H9 (cell line): ENCODE measurements at regions not wholly inside any gene's neighbourhood (a gene's known extent, or its start where the extent isn't known, plus 50 kb on each side); places are given as distances from the start of the nearest gene placed in this dataset.

Experiments
- DNase-seq: peaks from one replicate; pipeline ENCODE4 v3.0.0-alpha.2; 2017
- H2AFZ ChIP-seq: one replicate; pipeline ENCODE4 v1.6.1; 2013; ENCODE audit warnings: mild to moderate bottlenecking, low read length, control low read depth, moderate library complexity
- H2AK5ac ChIP-seq: 2 replicates; pipeline ENCODE4 v1.6.1; 2013; ENCODE audit warnings: low read length, control low read depth, mixed read lengths; ENCODE audit not compliant: insufficient read length
- H2BK120ac ChIP-seq: one replicate; pipeline ENCODE4 v1.6.1; 2013; ENCODE audit warnings: low read depth, mild to moderate bottlenecking, low read length, control low read depth, inconsistent platforms; ENCODE audit not compliant: poor library complexity, severe bottlenecking
- H2BK12ac ChIP-seq: 2 replicates; pipeline ENCODE4 v1.6.1; 2013; ENCODE audit warnings: low read length, control low read depth, mixed read lengths, low read depth; ENCODE audit not compliant: insufficient read length
- H2BK15ac ChIP-seq: 2 replicates; pipeline ENCODE4 v1.6.1; 2013; ENCODE audit warnings: low read depth, low read length, control low read depth
- H2BK20ac ChIP-seq: one replicate; pipeline ENCODE4 v1.6.1; 2013; ENCODE audit warnings: low read depth, mild to moderate bottlenecking, low read length, control low read depth, inconsistent platforms; ENCODE audit not compliant: poor library complexity, severe bottlenecking
- H2BK5ac ChIP-seq: 2 replicates; pipeline ENCODE4 v1.6.1; 2013; ENCODE audit warnings: low read length, control low read depth, mixed read lengths; ENCODE audit not compliant: insufficient read length
- H3K14ac ChIP-seq: 2 replicates; pipeline ENCODE4 v1.6.1; 2013; ENCODE audit warnings: low read length, control low read depth; ENCODE audit not compliant: insufficient read depth
- H3K18ac ChIP-seq: 2 replicates; pipeline ENCODE4 v1.6.1; 2013; ENCODE audit warnings: low read depth, mild to moderate bottlenecking, mixed read lengths, low read length, control low read depth; ENCODE audit not compliant: insufficient read length
- H3K23ac ChIP-seq: 2 replicates; pipeline ENCODE4 v1.6.1; 2013; ENCODE audit warnings: low read length, control low read depth, mixed read lengths, low read depth; ENCODE audit not compliant: insufficient read length
- H3K23me2 ChIP-seq: 2 replicates; pipeline ENCODE4 v1.6.1; 2013; ENCODE audit warnings: low read depth, mild to moderate bottlenecking, mixed read lengths, low read length, control low read depth; ENCODE audit not compliant: insufficient read length, poor library complexity, severe bottlenecking
- H3K27ac ChIP-seq: 2 replicates; pipeline ENCODE4 v1.5.1; 2013; ENCODE audit warnings: low read length, control low read depth, mixed read lengths, low read depth; ENCODE audit not compliant: insufficient read length
- H3K27me3 ChIP-seq: 2 replicates; pipeline ENCODE4 v1.6.1; 2013; ENCODE audit warnings: low read length, control low read depth, inconsistent platforms; ENCODE audit not compliant: insufficient read depth
- H3K4ac ChIP-seq: 2 replicates; pipeline ENCODE4 v1.6.1; 2013; ENCODE audit warnings: low read depth, mild to moderate bottlenecking, control low read depth, inconsistent platforms, low read length, moderate library complexity
- H3K4me1 ChIP-seq: 2 replicates; pipeline ENCODE4 v1.6.1; 2013; ENCODE audit warnings: low read length, control low read depth, inconsistent platforms; ENCODE audit not compliant: insufficient read depth
- H3K4me2 ChIP-seq: 2 replicates; pipeline ENCODE4 v1.6.1; 2013; ENCODE audit warnings: low read length, control low read depth, mixed read lengths; ENCODE audit not compliant: insufficient read length, insufficient read depth
- H3K56ac ChIP-seq: 2 replicates; pipeline ENCODE4 v1.6.1; 2013; ENCODE audit warnings: low read depth, mild to moderate bottlenecking, mixed read lengths, low read length, control low read depth; ENCODE audit not compliant: insufficient read length
- H3K79me1 ChIP-seq: 2 replicates; pipeline ENCODE4 v1.6.1; 2013; ENCODE audit warnings: low read depth, mild to moderate bottlenecking, moderate library complexity, low read length, control low read depth, inconsistent platforms; ENCODE audit not compliant: insufficient read depth, poor library complexity, severe bottlenecking
- H3K79me2 ChIP-seq: 2 replicates; pipeline ENCODE4 v1.6.1; 2013; ENCODE audit warnings: low read length, control low read depth, inconsistent platforms; ENCODE audit not compliant: insufficient read depth
- H3K9ac ChIP-seq: 2 replicates; pipeline ENCODE4 v1.6.1; 2013; ENCODE audit warnings: low read length, control low read depth, mixed read lengths; ENCODE audit not compliant: insufficient read length; ENCODE audit errors: extremely low read depth
- H3K9me3 ChIP-seq: one replicate; pipeline ENCODE4 v1.6.1; 2013; ENCODE audit warnings: low read depth, low read length, inconsistent platforms; ENCODE audit not compliant: control insufficient read depth
- H3T11ph ChIP-seq: one replicate; pipeline ENCODE4 v1.6.1; 2013; ENCODE audit warnings: mild to moderate bottlenecking, low read length, control low read depth, inconsistent platforms
- H4K20me1 ChIP-seq: one replicate; pipeline ENCODE4 v1.6.1; 2013; ENCODE audit not compliant: control insufficient read depth, insufficient read length, insufficient read depth
- H4K5ac ChIP-seq: 2 replicates; pipeline ENCODE4 v1.6.1; 2013; ENCODE audit warnings: low read depth, mild to moderate bottlenecking, mixed read lengths, low read length, control low read depth; ENCODE audit not compliant: insufficient read length
- H4K8ac ChIP-seq: replicated peaks from 2 replicates; pipeline ENCODE4 v1.6.1; 2013; ENCODE audit warnings: low read length, control low read depth, mixed read lengths, low read depth; ENCODE audit not compliant: insufficient read length
- H4K91ac ChIP-seq: 2 replicates; pipeline ENCODE4 v1.6.1; 2013; ENCODE audit warnings: low read depth, mild to moderate bottlenecking, moderate library complexity, mixed read lengths, low read length, control low read depth; ENCODE audit not compliant: insufficient read length
- H3K27ac Mint-ChIP-seq, 3 experiments: 2 replicates in 2 of 3; 3 replicates in 1 of 3; pipeline ENCODE4 v1.8.0; 2020 to 2021; ENCODE audit warnings: mixed read lengths in 3 of 3, mild to moderate bottlenecking in 1 of 3, moderate library complexity in 1 of 3
- H3K27me3 Mint-ChIP-seq: 2 replicates; pipeline ENCODE4 v1.8.0; 2021; ENCODE audit warnings: low read depth, mild to moderate bottlenecking, moderate library complexity, mixed read lengths
- H3K36me3 Mint-ChIP-seq, 3 experiments: 2 replicates in 2 of 3; 3 replicates in 1 of 3; pipeline ENCODE4 v1.8.0; 2020 to 2021; ENCODE audit warnings: low read depth in 3 of 3, mixed read lengths in 3 of 3; ENCODE audit not compliant: insufficient read depth in 1 of 3
- H3K4me1 Mint-ChIP-seq, 2 experiments: 2 replicates each; pipeline ENCODE4 v1.8.0; 2020; ENCODE audit warnings: mixed read lengths in 2 of 2
- H3K4me3 Mint-ChIP-seq, 2 experiments: 2 replicates in 1 of 2; 3 replicates in 1 of 2; pipeline ENCODE4 v1.8.0; 2020 to 2021; ENCODE audit warnings: mild to moderate bottlenecking in 2 of 2, mixed read lengths in 2 of 2, moderate library complexity in 1 of 2
- H3K9me3 Mint-ChIP-seq, 2 experiments: 2 replicates in 1 of 2; 3 replicates in 1 of 2; pipeline ENCODE4 v1.8.0; 2020; ENCODE audit warnings: mild to moderate bottlenecking in 2 of 2, mixed read lengths in 2 of 2, moderate library complexity in 1 of 2
- CTCF ChIP-seq: fragments of 200-600 bp; sonication (generic); conservative IDR thresholded peaks from 3 replicates; pipeline ENCODE4 v1.8.0; 2021; ENCODE audit warnings: antibody characterized with exemption, mild to moderate bottlenecking
- WGBS: extraction: QIAGEN DNeasy Blood & Tissue Kit; methylation state at CpG from one replicate; pipeline ENCODE4 v1.1.7; 2013; ENCODE audit warnings: missing lambda C conversion rate, low lambda C conversion rate, mixed read lengths; ENCODE audit not compliant: insufficient read length; ENCODE audit errors: extremely low coverage; 5-methylcytosine and 5-hydroxymethylcytosine counted together

GRCh38 chr12:70042675-70043074 lies 200.6 kb upstream of the CNOT2 start:
- no peak overlapping the region for H4K8ac ChIP-seq
- H3K27me3 Mint-ChIP-seq, result no peaks in the 10 kb centered on the region

More at GRCh38 chr12:70042675-70043074, 200.6 kb upstream of the CNOT2 start:
- H2BK20ac ChIP-seq, result no peak overlapping the region
- H3K18ac ChIP-seq, result no peak overlapping the region
- no peak overlapping the region for H2BK12ac ChIP-seq
- no peak overlapping the region for H3K27ac ChIP-seq
- TF ChIP-seq CTCF, result no peak
- no peak overlapping the region for H4K91ac ChIP-seq
- H3K14ac ChIP-seq, result no peak overlapping the region
- Mint-ChIP-seq H3K4me1 (no peaks in the 10 kb centered on the region), H3K4me3 (no peak overlapping the region), H3K27ac (no peak overlapping the region), H3K36me3 (no peaks in the 10 kb centered on the region), H3K9me3 (no peaks in the 10 kb centered on the region)
- no peak overlapping the region for H2BK5ac ChIP-seq
- H2AK5ac ChIP-seq, result no peak overlapping the region
- no peak for DNase-seq
- H4K5ac ChIP-seq, result no peak overlapping the region
- no peak overlapping the region for H3K23ac ChIP-seq
- no peaks in the 10 kb centered on the region for H3K4me1 ChIP-seq
- no peaks in the 10 kb centered on the region for H3K9me3 ChIP-seq
- H3K4ac ChIP-seq, result no peak overlapping the region
- no peaks in the 10 kb centered on the region for H3K23me2 ChIP-seq
- no peaks in the 10 kb centered on the region for H3K27me3 ChIP-seq
- no peak overlapping the region for H2BK15ac ChIP-seq
- no peak overlapping the region for H2AFZ ChIP-seq
- no peaks in the 10 kb centered on the region for H3K79me1 ChIP-seq
- H3K9ac ChIP-seq, result no peak overlapping the region
- no peak overlapping the region for H3T11ph ChIP-seq
- no peaks in the 10 kb centered on the region for H4K20me1 ChIP-seq
- no peak overlapping the region for H3K4me2 ChIP-seq
- H2BK120ac ChIP-seq, result no peak overlapping the region
- H3K79me2 ChIP-seq, result no peaks in the 10 kb centered on the region
- WGBS, result 100% methylated on average over 2 of the region's 6 CpGs
- H3K56ac ChIP-seq, result no peak overlapping the region
